ENCODE measurements at regions not wholly inside any gene's neighbourhood (a gene's known extent, or its start where the extent isn't known, plus 50 kb on each side); places are given as distances from the start of the nearest gene placed in this dataset.

DNA sequence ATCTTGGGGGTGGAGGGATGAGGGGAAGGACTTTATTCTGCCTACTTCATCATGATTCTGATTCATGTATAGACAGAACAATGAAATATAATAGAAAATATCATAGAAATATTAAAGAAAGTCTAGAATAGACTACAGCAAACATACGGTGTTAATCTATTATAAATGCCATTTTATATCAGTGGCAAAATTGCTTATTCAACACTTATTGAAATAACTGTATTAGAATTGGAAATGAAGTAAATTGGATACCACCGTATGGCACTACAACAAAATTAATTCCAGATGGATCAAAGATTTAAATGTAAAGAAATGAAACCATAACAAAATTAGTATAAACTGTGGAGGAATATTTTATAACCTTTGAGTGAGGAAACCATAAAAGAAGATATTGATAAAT, 213.3 kb upstream of the CTAGE1 start:
- no peaks in the 10 kb centered on the region for H3K27me3 ChIP-seq (replicated peaks; ENCODE audit: insufficient read depth)
- intact Hi-C loops (cut with DNase I) = no loop called here
- WGBS = 90% methylated on average over 2 of the region's 2 CpGs
- H3K4me1 ChIP-seq (replicated peaks) = no peaks in the 10 kb centered on the region
- TF ChIP-seq POLR2A (IDR thresholded peaks at IDR 0.05) (no peak), POLR2AphosphoS5 (IDR thresholded peaks at IDR 0.05) (no peak)
- TF ChIP-seq, protein P1, sequence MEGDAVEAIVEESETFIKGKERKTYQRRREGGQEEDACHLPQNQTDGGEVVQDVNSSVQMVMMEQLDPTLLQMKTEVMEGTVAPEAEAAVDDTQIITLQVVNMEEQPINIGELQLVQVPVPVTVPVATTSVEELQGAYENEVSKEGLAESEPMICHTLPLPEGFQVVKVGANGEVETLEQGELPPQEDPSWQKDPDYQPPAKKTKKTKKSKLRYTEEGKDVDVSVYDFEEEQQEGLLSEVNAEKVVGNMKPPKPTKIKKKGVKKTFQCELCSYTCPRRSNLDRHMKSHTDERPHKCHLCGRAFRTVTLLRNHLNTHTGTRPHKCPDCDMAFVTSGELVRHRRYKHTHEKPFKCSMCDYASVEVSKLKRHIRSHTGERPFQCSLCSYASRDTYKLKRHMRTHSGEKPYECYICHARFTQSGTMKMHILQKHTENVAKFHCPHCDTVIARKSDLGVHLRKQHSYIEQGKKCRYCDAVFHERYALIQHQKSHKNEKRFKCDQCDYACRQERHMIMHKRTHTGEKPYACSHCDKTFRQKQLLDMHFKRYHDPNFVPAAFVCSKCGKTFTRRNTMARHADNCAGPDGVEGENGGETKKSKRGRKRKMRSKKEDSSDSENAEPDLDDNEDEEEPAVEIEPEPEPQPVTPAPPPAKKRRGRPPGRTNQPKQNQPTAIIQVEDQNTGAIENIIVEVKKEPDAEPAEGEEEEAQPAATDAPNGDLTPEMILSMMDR (IDR thresholded peaks at IDR 0.05) = no peak
- H3K27ac ChIP-seq = no peak overlapping the region
- no peaks in the 10 kb centered on the region for H3K36me3 ChIP-seq
- DNase-seq (ENCODE audit: low spot score) = no peak
- no peak overlapping the region for H3K4me3 ChIP-seq
- no peaks in the 10 kb centered on the region for H3K9me3 ChIP-seq

DNA sequence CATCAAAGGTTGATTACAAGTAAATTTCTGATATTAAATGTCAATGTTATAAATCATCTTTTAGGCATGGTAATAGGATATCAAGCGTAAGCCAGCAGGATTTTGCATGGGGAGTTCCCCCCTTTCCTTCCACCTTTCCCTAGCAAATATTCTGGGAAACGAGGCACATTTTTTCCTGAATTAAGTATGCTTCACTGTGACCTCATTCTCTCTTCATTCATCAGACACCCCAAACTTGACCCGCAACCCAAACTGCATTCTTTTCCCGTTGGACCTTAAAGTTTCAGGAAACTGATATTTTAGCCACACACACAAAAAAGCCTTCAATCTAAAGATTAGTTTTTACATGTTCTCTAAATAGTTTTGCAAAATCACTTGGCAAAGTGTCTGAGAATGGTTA, 214.5 kb upstream of the CTAGE1 start:
- no peaks in the 10 kb centered on the region for H3K4me1 ChIP-seq (replicated peaks)
- no peak for TF ChIP-seq POLR2A (IDR thresholded peaks at IDR 0.05)
- H3K27me3 ChIP-seq (replicated peaks; ENCODE audit: insufficient read depth) = no peaks in the 10 kb centered on the region
- no peak overlapping the region for H3K27ac ChIP-seq
- no peak for DNase-seq (ENCODE audit: low spot score)
- WGBS = 50% methylated on average over 4 of the region's 4 CpGs
- intact Hi-C loops (cut with DNase I) = no loop called here
- no peak overlapping the region for H3K4me3 ChIP-seq
- H3K9me3 ChIP-seq = no peaks in the 10 kb centered on the region
- H3K36me3 ChIP-seq = no peaks in the 10 kb centered on the region

DNA sequence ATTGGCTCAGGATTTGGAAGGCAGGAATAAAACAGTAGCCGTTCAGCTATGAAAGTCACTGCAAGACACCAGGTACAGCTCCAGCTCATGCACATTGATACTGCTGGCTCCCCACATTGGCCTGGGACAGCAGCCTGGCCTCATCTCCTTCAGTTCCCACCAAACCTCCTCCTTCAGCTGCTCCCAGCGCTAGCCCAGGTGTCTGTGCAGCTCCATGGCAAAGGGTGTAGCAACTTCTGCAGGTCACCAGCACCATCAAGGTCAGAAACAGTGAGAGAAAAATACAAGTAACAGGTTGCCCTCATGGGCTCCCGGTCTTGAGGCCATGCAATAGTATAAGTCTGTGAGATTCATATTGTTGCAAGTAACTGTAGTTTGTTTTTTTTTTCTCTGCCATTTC, 216.7 kb upstream of the CTAGE1 start:
- no peaks in the 10 kb centered on the region for H3K36me3 ChIP-seq
- no peak overlapping the region for H3K27ac ChIP-seq
- WGBS = 68% methylated on average over 3 of the region's 3 CpGs
- H3K4me1 ChIP-seq (replicated peaks) = no peaks in the 10 kb centered on the region
- no peak for DNase-seq (ENCODE audit: low spot score)
- H3K27me3 ChIP-seq (replicated peaks; ENCODE audit: insufficient read depth) = no peaks in the 10 kb centered on the region
- H3K9me3 ChIP-seq = no peaks in the 10 kb centered on the region
- no peak for TF ChIP-seq POLR2A (IDR thresholded peaks at IDR 0.05)
- no peak for TF ChIP-seq POLR2AphosphoS5 (IDR thresholded peaks at IDR 0.05)
- TF ChIP-seq, protein P1 (IDR thresholded peaks at IDR 0.05) = no peak
- intact Hi-C loops (cut with DNase I) = no loop called here
- no peak overlapping the region for H3K4me3 ChIP-seq

DNA sequence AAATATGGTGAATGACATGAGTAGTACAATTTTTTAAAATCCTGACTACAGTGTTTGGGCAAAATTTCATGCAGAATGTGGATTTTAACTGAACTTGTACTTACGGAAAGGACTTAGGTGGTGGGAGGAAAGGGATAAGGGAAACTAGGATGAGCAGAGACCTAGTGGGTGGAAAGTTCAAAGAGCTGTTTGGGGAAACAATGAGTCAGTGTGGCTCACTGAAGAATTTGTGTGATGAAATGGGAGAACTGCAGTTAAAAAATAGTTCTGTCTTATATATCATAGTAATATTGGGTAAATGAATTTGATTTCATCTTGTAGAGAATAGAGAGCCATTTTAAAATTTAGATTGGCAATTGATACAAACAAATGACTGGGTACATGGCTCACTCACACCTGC, 220.1 kb upstream of the CTAGE1 start:
- intact Hi-C loops (cut with DNase I) = no loop called here
- no peak for TF ChIP-seq POLR2AphosphoS5 (IDR thresholded peaks at IDR 0.05)
- TF ChIP-seq POLR2A (IDR thresholded peaks at IDR 0.05) = no peak
- TF ChIP-seq, protein P1 (IDR thresholded peaks at IDR 0.05) = no peak
- Histone ChIP-seq H3K4me3 (no peak overlapping the region), H3K9me3 (no peaks in the 10 kb centered on the region), H3K36me3 (no peaks in the 10 kb centered on the region), H3K27me3 (replicated peaks; ENCODE audit: insufficient read depth) (no peaks in the 10 kb centered on the region), H3K4me1 (replicated peaks) (no peaks in the 10 kb centered on the region), H3K27ac (no peak overlapping the region)
- DNase-seq (ENCODE audit: low spot score) = no peak
- 93% methylated on average over 1 of the region's 1 CpG for WGBS

DNA sequence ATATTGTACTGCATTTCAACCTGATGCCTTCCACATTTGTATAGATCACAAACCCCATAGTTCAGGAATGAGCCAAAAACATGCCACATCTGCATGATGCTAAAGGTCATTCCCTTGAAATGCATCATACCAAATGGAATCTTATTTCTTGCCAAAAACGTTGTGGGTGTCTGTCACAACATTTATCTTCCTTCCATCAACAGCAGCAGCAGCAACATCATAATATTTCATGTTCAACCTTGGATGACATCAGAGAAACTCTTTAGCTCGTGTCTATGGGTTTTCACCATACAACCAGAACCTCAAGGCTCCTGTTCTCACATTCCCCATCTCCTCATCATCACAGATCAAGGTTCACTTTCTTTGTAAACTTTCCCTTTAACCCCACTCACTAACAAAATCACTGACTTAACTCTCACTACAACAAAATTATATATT, 221.3 kb upstream of the CTAGE1 start:
- TF ChIP-seq POLR2A (IDR thresholded peaks at IDR 0.05) (no peak), POLR2AphosphoS5 (IDR thresholded peaks at IDR 0.05) (no peak)
- TF ChIP-seq, protein P1 (IDR thresholded peaks at IDR 0.05) = no peak
- intact Hi-C loops (cut with DNase I) = no loop called here
- H3K27me3 ChIP-seq (replicated peaks; ENCODE audit: insufficient read depth) = no peaks in the 10 kb centered on the region
- no peaks in the 10 kb centered on the region for H3K4me1 ChIP-seq (replicated peaks)
- H3K4me3 ChIP-seq = no peak overlapping the region
- DNase-seq (ENCODE audit: low spot score) = no peak
- no peaks in the 10 kb centered on the region for H3K9me3 ChIP-seq
- 52% methylated on average over 2 of the region's 2 CpGs for WGBS
- H3K36me3 ChIP-seq = no peaks in the 10 kb centered on the region
- H3K27ac ChIP-seq = no peak overlapping the region

Data from prostate gland (tissue), 2 donors.